Ammon's horn (tissue), 1 donor: ENCODE measurements at regions not wholly inside any gene's neighbourhood (a gene's known extent, or its start where the extent isn't known, plus 50 kb on each side); places are given as distances from the start of the nearest gene placed in this dataset.
"Not testable (repeated sequence)": the region's sequence is repeated elsewhere in the genome, so short reads cannot be mapped to it uniquely, and the experiment has no call there.

ENCODE experiments used
- DNase-seq: peaks from one replicate; pipeline ENCODE4 v3.0.0-alpha.2; 2016; ENCODE audit warnings: low spot score

- DNase-seq: no peak
Observed at GRCh38 chr1:234920136-234920842, 208.3 kb downstream of the TOMM20 start.

GRCh38 chr1:234918961-234919761 lies 209.5 kb downstream of the TOMM20 start:
- no peak for DNase-seq

- no peak for DNase-seq
Observed at GRCh38 chr1:234918181-234918841, 210.3 kb downstream of the TOMM20 start.

- no peak for DNase-seq
Observed at GRCh38 chr1:234917495-234918180, 211.0 kb downstream of the TOMM20 start.

- no peak for DNase-seq
Observed at GRCh38 chr1:234916840-234917239, 211.8 kb downstream of the TOMM20 start.

GRCh38 chr1:234915924-234916675 lies 212.5 kb downstream of the TOMM20 start:
- DNase-seq: no peak

GRCh38 chr1:234914606-234915290 lies 213.9 kb downstream of the TOMM20 start:
- no peak for DNase-seq

GRCh38 chr1:234913771-234914170 lies 214.9 kb downstream of the TOMM20 start:
- DNase-seq: no peak

- no peak for DNase-seq
Observed at GRCh38 chr1:234913278-234913649, 215.4 kb downstream of the TOMM20 start.

- DNase-seq: no peak
Observed at GRCh38 chr1:234912548-234913277, 215.9 kb downstream of the TOMM20 start.

GRCh38 chr1:234911787-234912186 lies 216.8 kb downstream of the TOMM20 start:
- DNase-seq: no peak

GRCh38 chr1:234911136-234911535 lies 217.5 kb downstream of the TOMM20 start:
- DNase-seq: not testable (repeated sequence)

GRCh38 chr1:234909851-234910250 lies 218.8 kb downstream of the TOMM20 start:
- no peak for DNase-seq

- no peak for DNase-seq
Observed at GRCh38 chr1:234909307-234909810, 219.3 kb downstream of the TOMM20 start.

GRCh38 chr1:234908571-234908970 lies 220.1 kb downstream of the TOMM20 start:
- DNase-seq: no peak

GRCh38 chr1:234907940-234908405 lies 220.7 kb downstream of the TOMM20 start:
- DNase-seq: no peak

- DNase-seq: no peak
Observed at GRCh38 chr1:234907208-234907939, 221.3 kb downstream of the TOMM20 start.

- no peak for DNase-seq
Observed at GRCh38 chr1:234906654-234907053, 222.0 kb downstream of the TOMM20 start.
